ENCODE measurements at regions not wholly inside any gene's neighbourhood (a gene's known extent, or its start where the extent isn't known, plus 50 kb on each side); places are given as distances from the start of the nearest gene placed in this dataset.
A peak's percentile ranks its signal among the peaks of the same experiment; 100 is the strongest.

GRCh38 chr16:35743101-35743692 is 2283.8 kb downstream of the TP53TG3F start:
- Mint-ChIP-seq H3K4me1 (ENCODE audit: unreplicated experiment) (no peaks in the 10 kb centered on the region), H3K4me3 (ENCODE audit: unreplicated experiment) (no peak overlapping the region), H3K27me3 (ENCODE audit: unreplicated experiment) (no peaks in the 10 kb centered on the region), H3K27ac (ENCODE audit: unreplicated experiment) (no peak overlapping the region), H3K9me3 (ENCODE audit: unreplicated experiment) (peaks cover 76% of the 10 kb centered on the region), H3K36me3 (ENCODE audit: unreplicated experiment) (no peaks in the 10 kb centered on the region)
- DNase-seq (ENCODE audit: extremely low spot score, unreplicated experiment): peak; percentile 49
- TF ChIP-seq CTCF (IDR thresholded peaks at IDR 0.05): no peak

- Mint-ChIP-seq H3K4me1 (ENCODE audit: unreplicated experiment) (no peaks in the 10 kb centered on the region), H3K36me3 (ENCODE audit: unreplicated experiment) (no peaks in the 10 kb centered on the region), H3K27ac (ENCODE audit: unreplicated experiment) (no peak overlapping the region), H3K4me3 (ENCODE audit: unreplicated experiment) (no peak overlapping the region), H3K27me3 (ENCODE audit: unreplicated experiment) (no peaks in the 10 kb centered on the region), H3K9me3 (ENCODE audit: unreplicated experiment) (peaks cover 68% of the 10 kb centered on the region)
- TF ChIP-seq CTCF (IDR thresholded peaks at IDR 0.05): no peak
- peak; percentile 23 for DNase-seq (ENCODE audit: extremely low spot score, unreplicated experiment)
Observed at GRCh38 chr16:35744084-35744483, 2284.7 kb downstream of the TP53TG3F start.

- Mint-ChIP-seq H3K4me1 (ENCODE audit: unreplicated experiment) (no peaks in the 10 kb centered on the region), H3K36me3 (ENCODE audit: unreplicated experiment) (no peaks in the 10 kb centered on the region), H3K9me3 (ENCODE audit: unreplicated experiment) (peaks cover 61% of the 10 kb centered on the region), H3K27me3 (ENCODE audit: unreplicated experiment) (no peaks in the 10 kb centered on the region), H3K4me3 (ENCODE audit: unreplicated experiment) (no peak overlapping the region), H3K27ac (ENCODE audit: unreplicated experiment) (no peak overlapping the region)
- TF ChIP-seq CTCF (IDR thresholded peaks at IDR 0.05): no peak
- DNase-seq (ENCODE audit: extremely low spot score, unreplicated experiment): peak; percentile 63
Observed at GRCh38 chr16:35744726-35745125, 2285.3 kb downstream of the TP53TG3F start.

- DNase-seq (ENCODE audit: extremely low spot score, unreplicated experiment): peak; percentile 53
- peaks cover 56% of the 10 kb centered on the region for H3K9me3 Mint-ChIP-seq (ENCODE audit: unreplicated experiment)
- no peak for TF ChIP-seq CTCF (IDR thresholded peaks at IDR 0.05)
- H3K27ac Mint-ChIP-seq (ENCODE audit: unreplicated experiment): no peak overlapping the region
- H3K4me3 Mint-ChIP-seq (ENCODE audit: unreplicated experiment): no peak overlapping the region
- no peaks in the 10 kb centered on the region for H3K4me1 Mint-ChIP-seq (ENCODE audit: unreplicated experiment)
- H3K36me3 Mint-ChIP-seq (ENCODE audit: unreplicated experiment): no peaks in the 10 kb centered on the region
- H3K27me3 Mint-ChIP-seq (ENCODE audit: unreplicated experiment): no peaks in the 10 kb centered on the region
Observed at GRCh38 chr16:35745191-35745590, 2285.8 kb downstream of the TP53TG3F start.

- H3K27me3 Mint-ChIP-seq (ENCODE audit: unreplicated experiment): no peaks in the 10 kb centered on the region
- DNase-seq (ENCODE audit: extremely low spot score, unreplicated experiment): no peak
- no peak overlapping the region for H3K4me3 Mint-ChIP-seq (ENCODE audit: unreplicated experiment)
- TF ChIP-seq CTCF (IDR thresholded peaks at IDR 0.05): no peak
- H3K27ac Mint-ChIP-seq (ENCODE audit: unreplicated experiment): no peak overlapping the region
- peaks cover 50% of the 10 kb centered on the region for H3K9me3 Mint-ChIP-seq (ENCODE audit: unreplicated experiment)
- H3K4me1 Mint-ChIP-seq (ENCODE audit: unreplicated experiment): no peaks in the 10 kb centered on the region
- H3K36me3 Mint-ChIP-seq (ENCODE audit: unreplicated experiment): no peaks in the 10 kb centered on the region
Observed at GRCh38 chr16:35745821-35746248, 2286.4 kb downstream of the TP53TG3F start.

Data from osteocyte (in vitro differentiated cells).